AG20443 (cell line): ENCODE measurements at regions not wholly inside any gene's neighbourhood (a gene's known extent, or its start where the extent isn't known, plus 50 kb on each side); places are given as distances from the start of the nearest gene placed in this dataset.
A peak's percentile ranks its signal among the peaks of the same experiment; 100 is the strongest.

ENCODE experiments used
- DNase-seq: peaks from one replicate; pipeline ENCODE4 v3.0.0; 2012; ENCODE audit warnings: low spot score, mixed read lengths

DNA sequence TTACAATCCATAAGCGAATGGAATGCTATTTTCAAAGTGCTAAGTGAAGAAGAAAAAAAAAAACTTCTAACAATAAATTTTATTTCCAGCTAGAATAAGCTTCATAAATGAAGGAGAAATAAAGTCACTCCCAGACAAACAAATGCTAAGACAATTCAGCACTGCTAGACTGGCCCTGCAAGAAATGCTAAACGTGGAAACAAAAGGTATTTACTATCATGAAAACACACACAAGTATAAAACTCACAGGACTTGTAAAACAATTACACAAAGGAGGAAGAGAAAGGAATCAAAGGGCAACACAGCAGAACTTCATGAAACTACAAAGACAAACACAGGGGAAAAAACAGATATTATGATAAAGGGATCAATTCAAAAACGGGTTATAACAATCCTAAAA, 85.8 kb upstream of the NELL2 start:
- DNase-seq: no peak

DNA sequence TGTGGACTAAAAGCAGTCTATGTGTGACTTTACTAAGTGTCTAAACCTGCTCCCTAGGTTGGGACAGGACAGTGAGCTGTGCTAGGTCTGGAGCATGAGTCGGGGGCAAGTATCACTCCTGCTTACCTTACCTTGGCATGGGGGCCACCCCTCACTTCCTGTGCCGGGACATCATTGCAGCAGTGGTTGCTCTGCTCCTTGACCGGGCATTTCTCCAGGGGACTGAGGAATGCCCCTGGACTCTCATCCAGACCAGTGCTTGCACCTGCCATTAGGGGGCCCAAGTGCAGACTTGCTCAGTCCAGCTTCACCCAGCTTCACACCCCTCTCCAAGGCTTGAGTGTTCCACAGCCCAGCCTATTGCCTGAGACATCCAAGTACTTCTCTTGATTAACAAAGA, 84.7 kb upstream of the NELL2 start:
- DNase-seq: no peak

DNA sequence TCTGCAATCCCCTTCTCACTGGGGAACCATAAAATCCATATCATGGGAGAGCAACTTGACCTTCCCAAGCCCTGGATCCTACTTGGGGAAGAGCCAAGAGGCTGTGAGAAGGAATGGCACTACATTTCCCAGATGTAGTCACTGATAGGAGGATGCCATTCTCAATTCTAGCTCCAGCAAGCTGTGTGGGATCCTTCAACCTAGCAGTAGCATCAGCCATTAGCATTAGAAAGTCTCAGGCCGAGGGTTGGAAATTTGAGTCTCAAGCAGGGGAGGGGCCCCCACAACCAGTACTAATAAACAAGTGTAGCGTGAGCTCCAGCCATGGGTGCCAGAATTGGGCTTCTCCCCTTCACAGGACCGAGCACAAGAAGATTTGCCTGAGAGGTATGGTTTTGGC, 84.3 kb upstream of the NELL2 start:
- no peak for DNase-seq

DNA sequence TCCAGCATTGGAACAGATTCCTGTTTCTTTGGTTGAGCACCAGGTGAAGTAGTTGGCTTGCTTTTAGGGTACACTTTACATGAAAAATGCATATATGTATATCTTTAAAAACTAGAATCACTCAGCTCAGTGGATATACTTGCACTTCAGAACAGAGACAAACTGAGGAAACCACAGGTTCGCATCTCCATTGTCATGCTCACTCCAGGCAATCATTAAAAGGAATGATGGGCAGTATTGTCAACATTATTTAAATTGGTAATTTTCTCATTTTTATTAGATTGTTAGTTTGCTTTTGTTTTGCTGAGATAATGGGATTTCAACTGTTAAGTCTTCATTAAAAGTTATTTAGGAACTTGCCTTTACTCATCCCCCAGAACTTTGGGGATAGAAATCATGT, 71.0 kb upstream of the NELL2 start:
- DNase-seq: no peak

DNA sequence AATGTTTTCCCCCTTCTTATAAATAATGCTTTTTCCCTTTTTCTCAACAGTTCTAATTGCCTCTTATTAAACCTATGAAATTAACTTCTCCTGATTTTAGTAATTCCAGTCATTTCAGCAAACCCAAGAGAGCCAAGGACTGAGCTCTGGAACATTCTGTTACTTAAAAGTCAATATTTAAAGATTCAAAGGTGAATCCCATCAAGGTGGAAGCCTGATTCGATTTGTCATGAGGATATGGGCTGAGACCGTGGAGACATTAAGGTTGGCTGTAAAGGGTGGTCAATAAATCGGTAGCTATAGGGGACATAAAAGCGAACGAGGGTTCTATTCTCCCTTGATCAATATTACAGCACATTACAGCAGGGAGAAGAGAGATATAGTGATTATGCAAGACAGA, 66.6 kb upstream of the NELL2 start:
- no peak for DNase-seq

DNA sequence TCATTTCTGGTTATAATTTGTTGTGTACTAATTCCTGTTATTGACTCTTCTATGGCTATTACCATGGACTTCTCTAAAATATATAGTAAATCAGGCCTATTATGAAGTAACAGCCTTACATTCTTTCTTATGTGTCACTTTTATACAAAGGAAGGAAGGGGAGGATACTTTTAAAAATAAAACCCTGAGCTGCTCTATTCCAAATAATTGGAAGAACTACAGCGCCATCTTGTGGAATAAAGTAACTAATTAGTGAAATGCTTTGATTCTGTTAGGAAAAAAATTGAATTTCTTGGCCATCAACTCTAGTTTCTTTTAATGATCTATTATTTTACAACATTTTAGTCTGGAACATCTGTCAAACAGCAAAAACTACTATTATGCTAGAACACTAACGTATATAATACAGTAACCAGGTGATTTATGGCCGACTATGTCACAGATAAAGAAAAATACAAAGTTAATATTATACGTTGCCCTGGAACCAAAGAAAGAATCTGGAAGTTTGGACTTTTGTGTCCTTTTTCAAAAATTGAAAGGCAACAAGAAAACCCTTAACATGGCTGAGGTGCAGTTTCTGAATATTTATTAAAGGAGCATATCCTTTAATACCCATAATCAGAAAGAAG, 55.0 kb upstream of the NELL2 start:
- peak; percentile 45 for DNase-seq

DNA sequence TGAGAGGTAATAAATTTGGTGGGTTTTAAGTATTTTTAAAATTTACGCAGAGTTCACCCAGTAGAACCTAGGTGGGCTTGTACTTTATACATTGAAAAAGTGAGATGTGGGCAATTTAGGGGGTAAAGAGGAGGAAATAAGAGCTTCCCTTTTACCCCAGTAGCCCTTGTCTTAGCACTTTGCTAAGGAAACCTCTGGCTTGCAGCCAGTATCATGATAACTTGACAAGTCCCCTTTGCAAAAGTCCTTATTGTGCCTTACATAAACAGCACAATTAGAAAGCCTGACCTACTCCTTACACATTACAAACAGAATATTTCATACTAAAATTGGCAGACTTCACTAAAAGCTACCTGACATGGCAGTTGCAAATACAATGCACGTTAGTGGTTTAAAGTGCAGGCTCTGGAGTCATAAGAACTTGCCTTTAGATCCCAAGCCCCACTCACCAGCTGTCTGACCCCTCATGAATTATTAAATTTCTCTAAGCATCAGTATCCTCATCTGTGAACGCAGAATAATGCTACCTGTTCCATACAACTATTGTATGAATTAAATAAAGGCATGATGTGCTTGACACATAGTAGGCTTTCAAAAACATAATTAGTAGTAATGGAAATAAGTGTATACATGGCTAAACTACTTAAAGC, 53.2 kb upstream of the NELL2 start:
- no peak for DNase-seq
